ENCODE measurements at regions not wholly inside any gene's neighbourhood (a gene's known extent, or its start where the extent isn't known, plus 50 kb on each side); places are given as distances from the start of the nearest gene placed in this dataset.
"Not testable (repeated sequence)": the region's sequence is repeated elsewhere in the genome, so short reads cannot be mapped to it uniquely, and the experiment has no call there.

- no peak for FAIRE-seq
Measured at GRCh38 chr16:60214311-60214710, 1480.2 kb upstream of the GOT2 start.

GRCh38 chr16:60206516-60206915 is 1472.4 kb upstream of the GOT2 start:
- no peak for FAIRE-seq

- no peak for FAIRE-seq
Measured at GRCh38 chr16:60204181-60204580, 1470.1 kb upstream of the GOT2 start.

- FAIRE-seq = no peak
Measured at GRCh38 chr16:60203525-60204124, 1469.5 kb upstream of the GOT2 start.

- not testable (repeated sequence) for FAIRE-seq
Measured at GRCh38 chr16:60200729-60201128, 1466.6 kb upstream of the GOT2 start.

GRCh38 chr16:60200161-60200560 is 1466.0 kb upstream of the GOT2 start:
- FAIRE-seq = no peak

GRCh38 chr16:60199150-60199549 is 1465.0 kb upstream of the GOT2 start:
- no peak for FAIRE-seq

- no peak for FAIRE-seq
Measured at GRCh38 chr16:60181536-60181935, 1447.4 kb upstream of the GOT2 start.

- FAIRE-seq = no peak
Measured at GRCh38 chr16:60180609-60181008, 1446.5 kb upstream of the GOT2 start.

GRCh38 chr16:60170196-60170595 is 1436.1 kb upstream of the GOT2 start:
- no peak for FAIRE-seq

GRCh38 chr16:60166111-60166510 is 1432.0 kb upstream of the GOT2 start:
- FAIRE-seq = no peak

- no peak for FAIRE-seq
Measured at GRCh38 chr16:60151987-60152386, 1417.9 kb upstream of the GOT2 start.

- no peak for FAIRE-seq
Measured at GRCh38 chr16:60150907-60151306, 1416.8 kb upstream of the GOT2 start.

GRCh38 chr16:60143348-60143705 is 1409.2 kb upstream of the GOT2 start:
- no peak for FAIRE-seq

GRCh38 chr16:60142619-60143347 is 1408.7 kb upstream of the GOT2 start:
- FAIRE-seq = no peak

- FAIRE-seq = no peak
Measured at GRCh38 chr16:60137891-60138290, 1403.8 kb upstream of the GOT2 start.

GRCh38 chr16:60127196-60127595 is 1393.1 kb upstream of the GOT2 start:
- FAIRE-seq = no peak

- not testable (repeated sequence) for FAIRE-seq
Measured at GRCh38 chr16:60126115-60126514, 1392.0 kb upstream of the GOT2 start.

GRCh38 chr16:60123392-60124023 is 1389.4 kb upstream of the GOT2 start:
- FAIRE-seq = no peak

- FAIRE-seq = no peak
Measured at GRCh38 chr16:60120586-60120985, 1386.5 kb upstream of the GOT2 start.

GRCh38 chr16:60110531-60110930 is 1376.4 kb upstream of the GOT2 start:
- FAIRE-seq = no peak

- no peak for FAIRE-seq
Measured at GRCh38 chr16:60107871-60108270, 1373.8 kb upstream of the GOT2 start.

- no peak for FAIRE-seq
Measured at GRCh38 chr16:60107437-60107836, 1373.3 kb upstream of the GOT2 start.

GRCh38 chr16:60100371-60100770 is 1366.3 kb upstream of the GOT2 start:
- no peak for FAIRE-seq
